IMR-90 (cell line): ENCODE measurements at regions not wholly inside any gene's neighbourhood (a gene's known extent, or its start where the extent isn't known, plus 50 kb on each side); places are given as distances from the start of the nearest gene placed in this dataset.

Experiments
- ATAC-seq: fragments of 200-7000 bp; cut with Tn5 transposase; 2 replicates; pipeline ENCODE4 v1.9.1; 2020; ENCODE audit warnings: low read depth, mild to moderate bottlenecking, moderate library complexity
- BruUV-seq: library from RNA; stranded (reverse); fragments of 400-500 nt; replicated peaks from 2 replicates; lab custom pipeline; 2021; lab: Mats Ljungman, UMichigan
- CTCF ChIA-PET: fragments of 300-600 bp; formaldehyde crosslinking; extraction: SDS; loops from one replicate; lab custom pipeline; 2021; ENCODE audit warnings: antibody characterized with exemption; lab: Yijun Ruan, JAX
- POLR2A ChIA-PET: fragments of 300-600 bp; sonication (Branson Sonifier 250); formaldehyde crosslinking; loops from one replicate; lab custom pipeline; 2022; ENCODE audit warnings: antibody characterized with exemption; ENCODE audit not compliant: unreplicated experiment; lab: Charles Lee
- DNase-seq: peaks from one replicate; pipeline ENCODE4 v3.0.0; 2013
- H2AFZ ChIP-seq: replicated peaks from 2 replicates; pipeline ENCODE3; 2013; ENCODE audit warnings: low read length, mild to moderate bottlenecking; ENCODE audit not compliant: poor library complexity
- H2AK5ac ChIP-seq: 2 replicates; pipeline ENCODE4 v1.6.1; 2013; ENCODE audit warnings: low read depth, low read length, inconsistent platforms
- H2AK9ac ChIP-seq: replicated peaks from 2 replicates; pipeline ENCODE3; 2013; ENCODE audit warnings: mild to moderate bottlenecking, low read depth, low read length, moderate library complexity; ENCODE audit not compliant: poor library complexity
- H2BK120ac ChIP-seq: 2 replicates; pipeline ENCODE4 v1.6.1; 2013; ENCODE audit warnings: low read depth, low read length, inconsistent platforms
- H2BK15ac ChIP-seq: 3 replicates; pipeline ENCODE4 v1.6.1; 2013; ENCODE audit warnings: low read depth, low read length, inconsistent platforms
- H2BK20ac ChIP-seq: 2 replicates; pipeline ENCODE4 v1.6.1; 2013; ENCODE audit warnings: low read depth, mild to moderate bottlenecking, inconsistent platforms, low read length, moderate library complexity
- H2BK5ac ChIP-seq: 2 replicates; pipeline ENCODE4 v1.6.1; 2013; ENCODE audit warnings: mild to moderate bottlenecking, low read depth, low read length, inconsistent platforms; ENCODE audit not compliant: poor library complexity, severe bottlenecking
- H3K14ac ChIP-seq: replicated peaks from 2 replicates; pipeline ENCODE4 v1.6.1; 2013; ENCODE audit warnings: low read depth, low read length, inconsistent platforms
- H3K18ac ChIP-seq: 2 replicates; pipeline ENCODE4 v1.6.1; 2013; ENCODE audit warnings: low read depth, low read length, control low read depth
- H3K23ac ChIP-seq: 2 replicates; pipeline ENCODE4 v1.6.1; 2013; ENCODE audit warnings: low read depth, low read length, inconsistent platforms
- H3K27ac ChIP-seq: 2 replicates; pipeline ENCODE4 v1.5.1; 2013; ENCODE audit warnings: mild to moderate bottlenecking, control low read depth, low read length; ENCODE audit not compliant: insufficient read depth
- H3K27me3 ChIP-seq: 2 replicates; pipeline ENCODE4 v1.6.1; 2013; ENCODE audit warnings: low read length; ENCODE audit not compliant: control insufficient read depth, insufficient read depth
- H3K36me3 ChIP-seq: 2 replicates; pipeline ENCODE4 v1.6.1; 2013; ENCODE audit warnings: low read length, mixed read lengths; ENCODE audit not compliant: control insufficient read depth, insufficient read depth
- H3K4ac ChIP-seq: 2 replicates; pipeline ENCODE4 v1.6.1; 2013; ENCODE audit warnings: low read depth, low read length, inconsistent platforms
- H3K4me1 ChIP-seq: 2 replicates; pipeline ENCODE4 v1.6.1; 2013; ENCODE audit warnings: low read length, mixed read lengths; ENCODE audit not compliant: control insufficient read depth, insufficient read depth
- H3K4me2 ChIP-seq: 2 replicates; pipeline ENCODE4 v1.6.1; 2013; ENCODE audit warnings: low read depth, mild to moderate bottlenecking, control low read depth, low read length, moderate library complexity
- H3K4me3 ChIP-seq: 2 replicates; pipeline ENCODE4 v1.5.1; 2013; ENCODE audit warnings: low read depth, mild to moderate bottlenecking, control low read depth, low read length, moderate library complexity; ENCODE audit not compliant: insufficient read depth
- H3K56ac ChIP-seq: 2 replicates; pipeline ENCODE4 v1.6.1; 2013; ENCODE audit warnings: low read length, inconsistent platforms; ENCODE audit not compliant: insufficient read depth; ENCODE audit errors: extremely low read depth
- H3K79me1 ChIP-seq, 2 experiments: 2 replicates each; pipeline ENCODE4 v1.6.1; 2013; ENCODE audit warnings: low read length in 2 of 2, inconsistent platforms in 1 of 2, low read depth in 1 of 2
- H3K9ac ChIP-seq: 2 replicates; pipeline ENCODE4 v1.6.1; 2013; ENCODE audit warnings: low read depth, low read length, control low read depth
- H3K9me1 ChIP-seq: 2 replicates; pipeline ENCODE4 v1.6.1; 2013; ENCODE audit warnings: low read length, inconsistent platforms; ENCODE audit not compliant: insufficient read depth
- H3K9me3 ChIP-seq: 2 replicates; pipeline ENCODE4 v1.6.1; 2013; ENCODE audit warnings: low read length; ENCODE audit not compliant: control insufficient read depth, insufficient read depth
- H4K20me1 ChIP-seq: 2 replicates; pipeline ENCODE4 v1.6.1; 2013; ENCODE audit warnings: low read length, inconsistent platforms; ENCODE audit not compliant: insufficient read depth
- H4K5ac ChIP-seq: 2 replicates; pipeline ENCODE4 v1.6.1; 2013; ENCODE audit warnings: mild to moderate bottlenecking, low read depth, low read length, control low read depth
- H4K8ac ChIP-seq, 2 experiments: 2 replicates each; pipeline ENCODE4 v1.6.1; 2013; ENCODE audit warnings: low read depth in 2 of 2, low read length in 2 of 2, control low read depth in 1 of 2, inconsistent platforms in 1 of 2
- H4K91ac ChIP-seq: 2 replicates; pipeline ENCODE4 v1.6.1; 2013; ENCODE audit warnings: low read depth, low read length, inconsistent platforms; ENCODE audit not compliant: insufficient read depth
- BHLHE40 ChIP-seq: fragments of 150-350 bp; IDR thresholded peaks from 2 replicates; pipeline ENCODE4 v1.6.1; 2016; ENCODE audit warnings: mild to moderate bottlenecking, low read depth, low read length
- CEBPB ChIP-seq: IDR thresholded peaks from 2 replicates; pipeline ENCODE4 v1.6.1; 2012; ENCODE audit warnings: low read depth, low read length, improper control_type of control experiment
- CHD1 ChIP-seq: IDR thresholded peaks from 2 replicates; pipeline ENCODE4 v1.6.1; 2012; ENCODE audit warnings: low read depth, low read length, improper control_type of control experiment
- FOS ChIP-seq: fragments of 150-350 bp; IDR thresholded peaks from 2 replicates; pipeline ENCODE4 v1.6.1; 2016; ENCODE audit warnings: low read depth, low read length
- MAFK ChIP-seq: IDR thresholded peaks from 2 replicates; pipeline ENCODE4 v1.6.1; 2012; ENCODE audit warnings: low read depth, low read length, improper control_type of control experiment
- MAZ ChIP-seq: IDR thresholded peaks from 2 replicates; pipeline ENCODE4 v1.6.1; 2012; ENCODE audit warnings: low read depth, mild to moderate bottlenecking, low read length, improper control_type of control experiment, moderate library complexity, borderline replicate concordance
- MXI1 ChIP-seq: IDR thresholded peaks from 2 replicates; pipeline ENCODE4 v1.6.1; 2012; ENCODE audit warnings: low read depth, mild to moderate bottlenecking, low read length, moderate library complexity, borderline replicate concordance
- NFE2L2 ChIP-seq: fragments of 150-350 bp; IDR thresholded peaks from 2 replicates; pipeline ENCODE4 v1.6.1; 2016; ENCODE audit warnings: low read depth, mild to moderate bottlenecking, low read length
- POLR2A ChIP-seq: IDR thresholded peaks from 2 replicates; pipeline ENCODE4 v1.6.1; 2012; ENCODE audit warnings: mild to moderate bottlenecking, low read depth, low read length
- RAD21 ChIP-seq: IDR thresholded peaks from 2 replicates; pipeline ENCODE4 v1.6.1; 2012; ENCODE audit warnings: low read length, improper control_type of control experiment
- RCOR1 ChIP-seq: IDR thresholded peaks from 2 replicates; pipeline ENCODE4 v1.6.1; 2012; ENCODE audit warnings: mild to moderate bottlenecking, low read length, improper control_type of control experiment; ENCODE audit not compliant: insufficient replicate concordance
- RFX5 ChIP-seq: IDR thresholded peaks from 2 replicates; pipeline ENCODE4 v1.8.0; 2012; ENCODE audit warnings: low read depth, mild to moderate bottlenecking, low read length, moderate library complexity
- SMC3 ChIP-seq: fragments of 150-350 bp; IDR thresholded peaks from 2 replicates; pipeline ENCODE4 v1.6.1; 2016; ENCODE audit warnings: low read depth, mild to moderate bottlenecking, antibody characterized with exemption, low read length, moderate library complexity
- WGBS, 2 experiments: methylation state at CpG; one replicate each; pipeline versions ENCODE4 v1.1.5 to v1.1.7; 2013; ENCODE audit warnings: missing lambda C conversion rate in 2 of 2; ENCODE audit not compliant: insufficient read length in 1 of 2; ENCODE audit errors: extremely low coverage in 2 of 2; 5-methylcytosine and 5-hydroxymethylcytosine counted together
- dilution Hi-C: fragments of 300-500 bp; cut with HindIII; formaldehyde crosslinking; loops from one replicate; pipeline ENCODE4 v1.14.3; 2018; ENCODE audit warnings: low sequenced_read_pairs; ENCODE audit not compliant: unreplicated experiment
- in situ Hi-C: fragments of 300-500 bp; cut with MboI; formaldehyde crosslinking; loops from 3 replicates; pipeline ENCODE4 v1.14.3; 2019; ENCODE audit warnings: low sequenced_read_pairs, inconsistent platforms, mixed read lengths
- intact Hi-C: fragments of 100-400 bp; cut with micrococcal nuclease; formaldehyde crosslinking; loops from 2 replicates; pipeline ENCODE4 v1.10.0; 2022
- TF ChIP-seq, protein P1 (sequence below): conservative IDR thresholded peaks from 2 replicates; pipeline ENCODE4 v1.5.1; 2012; ENCODE audit warnings: mild to moderate bottlenecking, low read depth, low read length, improper control_type of control experiment
- TF ChIP-seq, protein P2 (sequence below): fragments of 150-350 bp; IDR thresholded peaks from 2 replicates; pipeline ENCODE4 v1.6.1; 2017; ENCODE audit warnings: mild to moderate bottlenecking, antibody characterized with exemption, low read length, low read depth
- TF ChIP-seq, protein P3 (sequence below): fragments of 150-350 bp; IDR thresholded peaks from 2 replicates; pipeline ENCODE4 v1.6.1; 2016; ENCODE audit warnings: low read depth, mild to moderate bottlenecking, low read length, moderate library complexity, borderline replicate concordance

DNA sequence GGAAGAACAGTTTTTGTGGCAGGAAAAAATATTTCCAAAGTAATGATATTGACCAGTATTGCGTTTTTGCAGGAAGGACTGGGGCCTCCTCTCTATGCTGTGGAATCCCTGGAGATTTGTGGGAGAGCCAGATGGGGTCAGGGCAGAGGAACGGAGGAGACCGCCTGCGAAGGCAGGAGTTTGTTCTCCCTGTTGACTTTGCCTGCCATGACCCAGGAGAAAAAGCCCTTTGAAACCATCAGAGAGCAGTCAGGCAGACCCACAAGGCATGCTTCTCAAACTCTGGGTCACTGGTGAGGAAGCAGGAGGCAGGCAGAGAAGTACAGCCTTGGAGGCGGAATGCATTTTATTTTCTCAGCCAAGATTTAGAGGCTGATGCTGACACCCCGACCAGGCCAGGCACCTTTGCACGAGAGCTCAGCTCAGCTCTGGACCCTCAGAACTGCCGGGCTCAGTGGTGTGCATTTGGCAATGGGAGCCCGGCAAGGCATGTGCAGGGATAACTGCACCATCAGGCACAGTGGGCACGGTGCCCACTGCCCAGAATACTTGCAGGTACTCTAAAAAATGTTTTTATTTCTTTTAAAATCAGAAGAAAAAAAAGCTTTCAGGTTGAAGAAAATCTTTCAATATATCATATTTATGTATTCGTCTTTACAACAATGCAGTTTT, 410.4 kb downstream of the RPS24 start:
- intact Hi-C loops, result no loop called here

More for the DNA sequence above, 410.4 kb downstream of the RPS24 start:
- BruUV-seq, result no TSS peak
- no peak overlapping the region for H3K9ac ChIP-seq
- no peak overlapping the region for H3K23ac ChIP-seq
- H3K9me1 ChIP-seq, result peaks cover 24% of the 10 kb centered on the region
- H3K4ac ChIP-seq, result no peak overlapping the region
- H3K9me3 ChIP-seq, result no peaks in the 10 kb centered on the region
- no peak overlapping the region for H3K4me3 ChIP-seq
- no peak overlapping the region for H3K18ac ChIP-seq
- no peak for TF ChIP-seq RFX5
- no peak for TF ChIP-seq FOS
- no peak for TF ChIP-seq RAD21
- TF ChIP-seq CHD1, result no peak
- TF ChIP-seq, protein P1, sequence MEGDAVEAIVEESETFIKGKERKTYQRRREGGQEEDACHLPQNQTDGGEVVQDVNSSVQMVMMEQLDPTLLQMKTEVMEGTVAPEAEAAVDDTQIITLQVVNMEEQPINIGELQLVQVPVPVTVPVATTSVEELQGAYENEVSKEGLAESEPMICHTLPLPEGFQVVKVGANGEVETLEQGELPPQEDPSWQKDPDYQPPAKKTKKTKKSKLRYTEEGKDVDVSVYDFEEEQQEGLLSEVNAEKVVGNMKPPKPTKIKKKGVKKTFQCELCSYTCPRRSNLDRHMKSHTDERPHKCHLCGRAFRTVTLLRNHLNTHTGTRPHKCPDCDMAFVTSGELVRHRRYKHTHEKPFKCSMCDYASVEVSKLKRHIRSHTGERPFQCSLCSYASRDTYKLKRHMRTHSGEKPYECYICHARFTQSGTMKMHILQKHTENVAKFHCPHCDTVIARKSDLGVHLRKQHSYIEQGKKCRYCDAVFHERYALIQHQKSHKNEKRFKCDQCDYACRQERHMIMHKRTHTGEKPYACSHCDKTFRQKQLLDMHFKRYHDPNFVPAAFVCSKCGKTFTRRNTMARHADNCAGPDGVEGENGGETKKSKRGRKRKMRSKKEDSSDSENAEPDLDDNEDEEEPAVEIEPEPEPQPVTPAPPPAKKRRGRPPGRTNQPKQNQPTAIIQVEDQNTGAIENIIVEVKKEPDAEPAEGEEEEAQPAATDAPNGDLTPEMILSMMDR, result no peak
- no peak for TF ChIP-seq NFE2L2
- TF ChIP-seq CEBPB, result no peak
- no peak for TF ChIP-seq RCOR1
- TF ChIP-seq MAFK, result no peak
- no peak for TF ChIP-seq BHLHE40
- no peak for TF ChIP-seq SMC3
- TF ChIP-seq MXI1, result no peak
- TF ChIP-seq, protein P2, sequence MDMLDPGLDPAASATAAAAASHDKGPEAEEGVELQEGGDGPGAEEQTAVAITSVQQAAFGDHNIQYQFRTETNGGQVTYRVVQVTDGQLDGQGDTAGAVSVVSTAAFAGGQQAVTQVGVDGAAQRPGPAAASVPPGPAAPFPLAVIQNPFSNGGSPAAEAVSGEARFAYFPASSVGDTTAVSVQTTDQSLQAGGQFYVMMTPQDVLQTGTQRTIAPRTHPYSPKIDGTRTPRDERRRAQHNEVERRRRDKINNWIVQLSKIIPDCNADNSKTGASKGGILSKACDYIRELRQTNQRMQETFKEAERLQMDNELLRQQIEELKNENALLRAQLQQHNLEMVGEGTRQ, result no peak
- TF ChIP-seq MAZ, result no peak
- TF ChIP-seq, protein P3, sequence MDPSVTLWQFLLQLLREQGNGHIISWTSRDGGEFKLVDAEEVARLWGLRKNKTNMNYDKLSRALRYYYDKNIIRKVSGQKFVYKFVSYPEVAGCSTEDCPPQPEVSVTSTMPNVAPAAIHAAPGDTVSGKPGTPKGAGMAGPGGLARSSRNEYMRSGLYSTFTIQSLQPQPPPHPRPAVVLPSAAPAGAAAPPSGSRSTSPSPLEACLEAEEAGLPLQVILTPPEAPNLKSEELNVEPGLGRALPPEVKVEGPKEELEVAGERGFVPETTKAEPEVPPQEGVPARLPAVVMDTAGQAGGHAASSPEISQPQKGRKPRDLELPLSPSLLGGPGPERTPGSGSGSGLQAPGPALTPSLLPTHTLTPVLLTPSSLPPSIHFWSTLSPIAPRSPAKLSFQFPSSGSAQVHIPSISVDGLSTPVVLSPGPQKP, result no peak
- no peak for TF ChIP-seq POLR2A
- no peak overlapping the region for H4K8ac ChIP-seq
- H3K79me1 ChIP-seq, result peaks cover 0 to 2% of the 10 kb centered on the region in 2 experiments; a peak in 1 of 4 replicates
- no peak for DNase-seq
- H3K56ac ChIP-seq, result no peak overlapping the region
- H3K4me1 ChIP-seq, result peaks cover 10% of the 10 kb centered on the region
- H3K4me2 ChIP-seq, result no peak overlapping the region
- H4K91ac ChIP-seq, result no peak overlapping the region
- no peak overlapping the region for H2BK5ac ChIP-seq
- no peak overlapping the region for H2BK20ac ChIP-seq
- H4K5ac ChIP-seq, result no peak overlapping the region
- WGBS, 2 experiments, result 85% methylated on average over 4 of the region's 11 CpGs; no CpG with 5 or more reads in 1 of the 2 experiments
- H4K20me1 ChIP-seq, result peaks cover 3% of the 10 kb centered on the region; the same call in 1 of the 2 replicates
- H2AFZ ChIP-seq, result no peak overlapping the region
- H2BK15ac ChIP-seq, result no peak overlapping the region
- no peak overlapping the region for H2AK9ac ChIP-seq
- H2AK5ac ChIP-seq, result no peak overlapping the region
- 0 out of 2 replicates have a peak overlapping the region, but pooled peaks have one; percentile 35 for H3K14ac ChIP-seq
- ChIA-PET CTCF (no interaction called here), POLR2A (no interaction called here)
- dilution Hi-C loops, result no loop called here
- no peak overlapping the region for H2BK120ac ChIP-seq
- no peaks in the 10 kb centered on the region for H3K36me3 ChIP-seq
- in situ Hi-C loops, result no loop called here
- H3K27me3 ChIP-seq, result no peaks in the 10 kb centered on the region
- ATAC-seq, result no peak
- no peak overlapping the region for H3K27ac ChIP-seq
